HepG2 (cell line): ENCODE measurements at regions not wholly inside any gene's neighbourhood (a gene's known extent, or its start where the extent isn't known, plus 50 kb on each side); places are given as distances from the start of the nearest gene placed in this dataset.

ENCODE experiments used
- ATAC-seq: fragments of 200-7000 bp; cut with Tn5 transposase; 3 replicates; pipeline ENCODE4 v1.9.1; 2020; ENCODE audit warnings: mild to moderate bottlenecking, moderate library complexity
- BruUV-seq: library from RNA; stranded (reverse); fragments of 400-500 nt; replicated peaks from 2 replicates; lab custom pipeline; 2021; lab: Mats Ljungman, UMichigan
- CTCF ChIA-PET: fragments of 300-600 bp; formaldehyde crosslinking; extraction: SDS; loops from one replicate; lab custom pipeline; 2021; ENCODE audit warnings: low total read pairs, inconsistent platforms, low intra/inter-chr PET ratio; lab: Yijun Ruan, JAX
- POLR2A ChIA-PET: fragments of 350-600 bp; sonication (Branson Sonifier 250); formaldehyde crosslinking; loops from one replicate; lab custom pipeline; 2020; ENCODE audit warnings: antibody characterized with exemption, inconsistent platforms; lab: Yijun Ruan, JAX
- DNase-seq: peaks from one replicate; pipeline ENCODE4 v3.0.0-alpha.2; 2015; ENCODE audit warnings: low spot score
- FAIRE-seq: peaks from 3 replicates; lab custom pipeline; 2011; peaks lifted over from hg19 to GRCh38; lab: Jason Lieb, UNC
- H2AFZ ChIP-seq: one replicate; pipeline ENCODE4 v1.6.1; 2011; ENCODE audit warnings: low read length, inconsistent platforms
- H3K27ac ChIP-seq: fragments of 300-600 bp; 3 replicates; pipeline ENCODE4 v1.8.0; 2011; ENCODE audit warnings: mixed run types, mild to moderate bottlenecking, mixed read lengths, low read length, inconsistent platforms; ENCODE audit not compliant: insufficient read depth; ENCODE audit errors: extremely low read length
- H3K27me3 ChIP-seq, 2 experiments: fragments of 200-600 bp in 1 of 2; 2 replicates in 1 of 2; 3 replicates in 1 of 2; pipeline versions ENCODE4 v1.6.0 to v1.8.0; 2011; ENCODE audit warnings: low read length in 2 of 2, mild to moderate bottlenecking in 2 of 2, moderate library complexity in 2 of 2, inconsistent platforms in 1 of 2; ENCODE audit not compliant: insufficient read depth in 2 of 2, control insufficient read depth in 1 of 2
- H3K36me3 ChIP-seq, 2 experiments: fragments of 200-600 bp in 1 of 2; replicated peaks in 1 of 2; 2 replicates in 1 of 2; 3 replicates in 1 of 2; pipeline versions ENCODE4 v1.5.1 to v1.8.0; 2011; ENCODE audit warnings: low read length in 2 of 2, inconsistent platforms in 1 of 2; ENCODE audit not compliant: insufficient read depth in 2 of 2, control insufficient read depth in 1 of 2
- H3K4me1 ChIP-seq: 2 replicates; pipeline ENCODE4 v1.5.1; 2012; ENCODE audit warnings: low read length, inconsistent platforms; ENCODE audit not compliant: insufficient read depth
- H3K4me2 ChIP-seq: 2 replicates; pipeline ENCODE4 v1.6.0; 2011; ENCODE audit warnings: low read depth, low read length, inconsistent platforms
- H3K4me3 ChIP-seq, 3 experiments: fragments of 200-600 bp in 1 of 3; sonication (generic), shearing (Covaris generic) in 1 of 3; replicated peaks in 1 of 3; 2 replicates each; pipeline ENCODE4 v1.5.1; 2011 to 2016; ENCODE audit warnings: low read length in 3 of 3, inconsistent platforms in 2 of 3, low read depth in 2 of 3, mild to moderate bottlenecking in 2 of 3, control low read depth in 1 of 3, mixed read lengths in 1 of 3; ENCODE audit not compliant: insufficient read depth in 1 of 3
- H3K79me2 ChIP-seq: one replicate; pipeline ENCODE4 v1.6.1; 2011; ENCODE audit warnings: low read length, inconsistent platforms; ENCODE audit not compliant: insufficient read depth
- H3K9ac ChIP-seq: 2 replicates; pipeline ENCODE4 v1.6.0; 2011; ENCODE audit warnings: mild to moderate bottlenecking, low read depth, low read length, inconsistent platforms; ENCODE audit not compliant: insufficient read depth
- H3K9me3 ChIP-seq: 2 replicates; pipeline ENCODE4 v1.5.1; 2012; ENCODE audit warnings: mild to moderate bottlenecking, low read length
- H4K20me1 ChIP-seq: 2 replicates; pipeline ENCODE4 v1.6.0; 2011; ENCODE audit warnings: inconsistent platforms, mild to moderate bottlenecking, low read length, moderate library complexity; ENCODE audit not compliant: insufficient read depth
- FOXP1 ChIP-seq, 2 experiments: fragments of 450-650 bp in 1 of 2; IDR thresholded peaks; 2 replicates each; pipeline ENCODE4 v1.6.1; 2017 to 2018; ENCODE audit warnings: antibody characterized with exemption in 1 of 2
- HNRNPLL ChIP-seq: fragments of 200-400 bp; formaldehyde crosslinking; IDR thresholded peaks from 2 replicates; pipeline ENCODE4 v1.6.1; 2017; ENCODE audit warnings: mild to moderate bottlenecking, low read depth, low read length; ENCODE audit not compliant: poor library complexity, severe bottlenecking
- NFATC3 ChIP-seq: sonication (generic); formaldehyde crosslinking; IDR thresholded peaks from 2 replicates; pipeline ENCODE4 v1.5.1; 2020; ENCODE audit warnings: mild to moderate bottlenecking, missing genetic modification reagents
- NRL ChIP-seq: sonication (generic); formaldehyde crosslinking; IDR thresholded peaks from 2 replicates; pipeline ENCODE4 v1.5.0; 2020; ENCODE audit warnings: missing genetic modification reagents, mild to moderate bottlenecking, moderate library complexity, borderline replicate concordance
- PITX1 ChIP-seq: sonication (generic); formaldehyde crosslinking; IDR thresholded peaks from 2 replicates; pipeline ENCODE4 v1.5.1; 2020; ENCODE audit warnings: mild to moderate bottlenecking, missing genetic modification reagents
- SP140L ChIP-seq: sonication (generic); formaldehyde crosslinking; IDR thresholded peaks from 2 replicates; pipeline ENCODE4 v1.4.0; 2020; ENCODE audit warnings: missing genetic modification reagents, borderline replicate concordance
- SRSF1 ChIP-seq: fragments of 200-400 bp; formaldehyde crosslinking; optimal IDR thresholded peaks from 2 replicates; pipeline ENCODE3; 2017; ENCODE audit warnings: mild to moderate bottlenecking, low read depth, low read length, moderate library complexity
- SRY ChIP-seq: sonication (generic); formaldehyde crosslinking; IDR thresholded peaks from 2 replicates; pipeline ENCODE4 v1.8.0; 2022; ENCODE audit warnings: mild to moderate bottlenecking, missing genetic modification reagents
- ZBTB3 ChIP-seq: sonication (generic); formaldehyde crosslinking; IDR thresholded peaks from 2 replicates; pipeline ENCODE4 v1.4.0; 2020; ENCODE audit warnings: low read depth, mild to moderate bottlenecking, moderate library complexity, missing genetic modification reagents, borderline replicate concordance
- ZBTB42 ChIP-seq: sonication (generic); formaldehyde crosslinking; IDR thresholded peaks from 2 replicates; pipeline ENCODE4 v1.5.0; 2020; ENCODE audit warnings: mild to moderate bottlenecking, missing genetic modification reagents
- ZFP1 ChIP-seq: IDR thresholded peaks from 2 replicates; pipeline ENCODE4 v1.6.1; 2016
- ZNF234 ChIP-seq: sonication (generic); formaldehyde crosslinking; conservative IDR thresholded peaks from 2 replicates; pipeline ENCODE4 v1.5.1; 2020; ENCODE audit warnings: mild to moderate bottlenecking, missing genetic modification reagents
- ZNF761 ChIP-seq: sonication (generic); formaldehyde crosslinking; conservative IDR thresholded peaks from 2 replicates; pipeline ENCODE4 v1.4.0; 2020; ENCODE audit warnings: mild to moderate bottlenecking, missing genetic modification reagents
- ZNF775 ChIP-seq: sonication (generic); formaldehyde crosslinking; IDR thresholded peaks from 2 replicates; pipeline ENCODE4 v1.4.0; 2020; ENCODE audit warnings: missing genetic modification reagents, mild to moderate bottlenecking, moderate library complexity, borderline replicate concordance
- ZSCAN29 ChIP-seq: sonication (generic); formaldehyde crosslinking; conservative IDR thresholded peaks from 2 replicates; pipeline ENCODE4 v1.4.0; 2020; ENCODE audit warnings: mild to moderate bottlenecking, missing genetic modification reagents
- WGBS: methylation state at CpG from one replicate; pipeline ENCODE4 v1.1.6; 2017; ENCODE audit warnings: low lambda C conversion rate; 5-methylcytosine and 5-hydroxymethylcytosine counted together
- in situ Hi-C: cut with HindIII; loops from 2 replicates; pipeline ENCODE4 v1.10.0; 2017; ENCODE audit warnings: low pct_unique_long_range_greater_than_20kb; ENCODE audit not compliant: extremely low pct_ligation_motif_present
- intact Hi-C: fragments of 100-400 bp; cut with micrococcal nuclease; formaldehyde crosslinking; loops from one replicate; pipeline ENCODE4 v1.10.0; 2022; ENCODE audit not compliant: unreplicated experiment
- TF ChIP-seq, protein P1 (sequence below): sonication (generic); formaldehyde crosslinking; IDR thresholded peaks from 2 replicates; pipeline ENCODE4 v1.4.0; 2020; ENCODE audit warnings: mild to moderate bottlenecking, missing genetic modification reagents
- TF ChIP-seq, protein P2 (sequence below): sonication (generic); formaldehyde crosslinking; IDR thresholded peaks from 2 replicates; pipeline ENCODE4 v1.5.1; 2020; ENCODE audit warnings: mild to moderate bottlenecking, missing genetic modification reagents, moderate library complexity
- TF ChIP-seq, protein P3 (sequence below): sonication (generic); formaldehyde crosslinking; IDR thresholded peaks from 2 replicates; pipeline ENCODE4 v1.4.0; 2020; ENCODE audit warnings: mild to moderate bottlenecking, missing genetic modification reagents, borderline replicate concordance

DNA sequence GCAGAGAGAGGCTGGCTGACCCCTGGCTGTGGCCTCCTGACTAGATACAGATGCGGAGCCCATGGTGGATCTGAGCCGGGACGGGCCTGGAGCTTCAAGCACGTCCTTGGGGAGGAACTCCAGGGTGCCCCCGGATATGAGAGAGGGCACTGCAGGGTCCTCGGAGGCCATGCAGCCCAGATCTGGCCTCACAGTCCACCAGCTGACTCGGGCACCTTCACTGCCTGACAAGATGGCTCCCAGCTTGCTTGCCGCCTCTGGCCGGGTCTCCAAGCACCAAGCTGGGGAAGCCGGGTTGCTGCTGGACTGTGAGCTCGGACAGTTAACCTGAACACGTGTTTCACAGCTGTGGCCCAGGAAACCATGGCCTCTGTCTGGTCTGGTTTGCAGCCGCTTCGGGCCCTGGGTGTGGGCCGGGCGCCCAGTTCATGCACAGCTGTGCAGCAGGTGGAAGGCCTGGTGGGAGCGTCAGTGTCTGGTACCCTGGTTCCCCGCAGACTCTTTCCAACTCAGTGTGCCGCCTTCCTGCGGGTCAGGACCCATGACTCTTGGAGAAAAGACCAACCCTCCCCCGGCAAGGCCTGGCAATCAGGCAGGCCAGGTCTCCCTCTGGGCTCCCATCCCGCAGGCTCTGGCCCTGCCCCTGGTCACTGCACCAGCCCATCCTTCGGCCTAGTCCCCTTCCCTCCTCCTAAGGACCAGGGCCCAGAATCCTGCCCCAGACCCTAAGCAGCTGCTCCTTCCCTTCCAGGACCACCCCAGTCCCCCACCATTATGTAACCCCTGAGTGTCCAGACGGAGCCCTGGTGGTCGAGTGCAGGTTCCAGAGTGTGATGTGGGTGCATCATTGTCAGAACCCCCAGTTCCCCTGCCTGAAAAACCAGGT lies 74.6 kb upstream of the OTOS start:
- intact Hi-C loops, result no loop called here
- Histone ChIP-seq H3K9ac (no peak overlapping the region), H3K36me3 (no peaks in the 10 kb centered on the region), H3K4me2 (no peak overlapping the region), H3K27me3 (peaks cover 10 to 81% of the 10 kb centered on the region in 2 experiments), H2AFZ (no peak overlapping the region), H3K4me1 (no peaks in the 10 kb centered on the region), H3K79me2 (no peaks in the 10 kb centered on the region), H3K9me3 (no peaks in the 10 kb centered on the region), H3K4me3 (no peak overlapping the region), H4K20me1 (no peaks in the 10 kb centered on the region; the same call in 1 of the 2 replicates), H3K27ac (no peak overlapping the region)
- FAIRE-seq, result no peak
- TF ChIP-seq ZNF234 (no peak), ZSCAN29 (CRISPR knock-in tag) (no peak), ZNF775 (CRISPR knock-in tag) (no peak), NFATC3 (no peak), NRL (no peak), ZBTB42 (no peak), HNRNPLL (no peak), ZFP1 (no peak), ZBTB3 (no peak), ZNF761 (CRISPR knock-in tag) (no peak), FOXP1 (IDR thresholded peaks at IDR 0.05) (no peak), FOXP1 (CRISPR knock-in tag; IDR thresholded peaks at IDR 0.05) (no peak), PITX1 (CRISPR knock-in tag) (no peak), SP140L (CRISPR knock-in tag) (no peak), SRSF1 (no peak), SRY (CRISPR knock-in tag) (no peak)
- TF ChIP-seq, protein P1, sequence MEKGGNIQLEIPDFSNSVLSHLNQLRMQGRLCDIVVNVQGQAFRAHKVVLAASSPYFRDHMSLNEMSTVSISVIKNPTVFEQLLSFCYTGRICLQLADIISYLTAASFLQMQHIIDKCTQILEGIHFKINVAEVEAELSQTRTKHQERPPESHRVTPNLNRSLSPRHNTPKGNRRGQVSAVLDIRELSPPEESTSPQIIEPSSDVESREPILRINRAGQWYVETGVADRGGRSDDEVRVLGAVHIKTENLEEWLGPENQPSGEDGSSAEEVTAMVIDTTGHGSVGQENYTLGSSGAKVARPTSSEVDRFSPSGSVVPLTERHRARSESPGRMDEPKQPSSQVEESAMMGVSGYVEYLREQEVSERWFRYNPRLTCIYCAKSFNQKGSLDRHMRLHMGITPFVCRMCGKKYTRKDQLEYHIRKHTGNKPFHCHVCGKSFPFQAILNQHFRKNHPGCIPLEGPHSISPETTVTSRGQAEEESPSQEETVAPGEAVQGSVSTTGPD (CRISPR knock-in tag), result no peak
- TF ChIP-seq, protein P2, sequence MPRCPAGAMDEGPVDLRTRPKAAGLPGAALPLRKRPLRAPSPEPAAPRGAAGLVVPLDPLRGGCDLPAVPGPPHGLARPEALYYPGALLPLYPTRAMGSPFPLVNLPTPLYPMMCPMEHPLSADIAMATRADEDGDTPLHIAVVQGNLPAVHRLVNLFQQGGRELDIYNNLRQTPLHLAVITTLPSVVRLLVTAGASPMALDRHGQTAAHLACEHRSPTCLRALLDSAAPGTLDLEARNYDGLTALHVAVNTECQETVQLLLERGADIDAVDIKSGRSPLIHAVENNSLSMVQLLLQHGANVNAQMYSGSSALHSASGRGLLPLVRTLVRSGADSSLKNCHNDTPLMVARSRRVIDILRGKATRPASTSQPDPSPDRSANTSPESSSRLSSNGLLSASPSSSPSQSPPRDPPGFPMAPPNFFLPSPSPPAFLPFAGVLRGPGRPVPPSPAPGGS, result no peak
- TF ChIP-seq, protein P3, sequence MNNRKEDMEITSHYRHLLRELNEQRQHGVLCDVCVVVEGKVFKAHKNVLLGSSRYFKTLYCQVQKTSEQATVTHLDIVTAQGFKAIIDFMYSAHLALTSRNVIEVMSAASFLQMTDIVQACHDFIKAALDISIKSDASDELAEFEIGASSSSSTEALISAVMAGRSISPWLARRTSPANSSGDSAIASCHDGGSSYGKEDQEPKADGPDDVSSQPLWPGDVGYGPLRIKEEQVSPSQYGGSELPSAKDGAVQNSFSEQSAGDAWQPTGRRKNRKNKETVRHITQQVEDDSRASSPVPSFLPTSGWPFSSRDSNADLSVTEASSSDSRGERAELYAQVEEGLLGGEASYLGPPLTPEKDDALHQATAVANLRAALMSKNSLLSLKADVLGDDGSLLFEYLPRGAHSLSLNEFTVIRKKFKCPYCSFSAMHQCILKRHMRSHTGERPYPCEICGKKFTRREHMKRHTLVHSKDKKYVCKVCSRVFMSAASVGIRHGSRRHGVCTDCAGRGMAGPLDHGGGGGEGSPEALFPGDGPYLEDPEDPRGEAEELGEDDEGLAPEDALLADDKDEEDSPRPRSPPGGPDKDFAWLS (CRISPR knock-in tag), result no peak
- WGBS, result 46% methylated on average over 13 of the region's 25 CpGs
- ChIA-PET CTCF (no interaction called here), POLR2A (no interaction called here)
- DNase-seq, result no peak
- ATAC-seq, result no peak; the same call in 2 of the 3 replicates
- in situ Hi-C loops, result no loop called here
- BruUV-seq, result no TSS peak
